SHP77 treated with DMSO at 0.1 percent for 48 hours (cell line): ENCODE measurements at regions not wholly inside any gene's neighbourhood (a gene's known extent, or its start where the extent isn't known, plus 50 kb on each side); places are given as distances from the start of the nearest gene placed in this dataset.

Experiments used
- DNase-seq: peaks from one replicate; lab custom pipeline; 2025; lab: John Stamatoyannopoulos, UW

GRCh38 chr5:88364991-88365390, 96.3 kb upstream of the TMEM161B start:
- no peak for DNase-seq

GRCh38 chr5:88355490-88356050, 86.9 kb upstream of the TMEM161B start:
- DNase-seq = no peak

GRCh38 chr5:88325868-88326267, 57.2 kb upstream of the TMEM161B start:
- DNase-seq = no peak

GRCh38 chr5:88322785-88323184, 54.1 kb upstream of the TMEM161B start:
- no peak for DNase-seq
